ENCODE measurements at regions not wholly inside any gene's neighbourhood (a gene's known extent, or its start where the extent isn't known, plus 50 kb on each side); places are given as distances from the start of the nearest gene placed in this dataset.

GRCh38 chr1:198867182-198867581 is 228.3 kb downstream of the PTPRC start:
- Mint-ChIP-seq H3K4me1 (ENCODE audit: unreplicated experiment) (peaks cover 28% of the 10 kb centered on the region), H3K27me3 (ENCODE audit: unreplicated experiment) (no peaks in the 10 kb centered on the region), H3K9me3 (ENCODE audit: unreplicated experiment) (no peaks in the 10 kb centered on the region), H3K27ac (ENCODE audit: unreplicated experiment) (no peak overlapping the region), H3K4me3 (ENCODE audit: unreplicated experiment) (no peak overlapping the region), H3K36me3 (ENCODE audit: unreplicated experiment) (peaks cover 34% of the 10 kb centered on the region)
- TF ChIP-seq CTCF (IDR thresholded peaks at IDR 0.05), result no peak
- DNase-seq (ENCODE audit: extremely low spot score, unreplicated experiment), result no peak

GRCh38 chr1:198873696-198874230 is 234.9 kb downstream of the PTPRC start:
- Mint-ChIP-seq H3K4me1 (ENCODE audit: unreplicated experiment) (peaks cover 30% of the 10 kb centered on the region), H3K4me3 (ENCODE audit: unreplicated experiment) (no peak overlapping the region), H3K36me3 (ENCODE audit: unreplicated experiment) (peaks cover 49% of the 10 kb centered on the region), H3K27me3 (ENCODE audit: unreplicated experiment) (no peaks in the 10 kb centered on the region), H3K27ac (ENCODE audit: unreplicated experiment) (no peak overlapping the region), H3K9me3 (ENCODE audit: unreplicated experiment) (no peaks in the 10 kb centered on the region)
- DNase-seq (ENCODE audit: extremely low spot score, unreplicated experiment), result no peak
- no peak for TF ChIP-seq CTCF (IDR thresholded peaks at IDR 0.05)

GRCh38 chr1:198876371-198876871 is 237.6 kb downstream of the PTPRC start:
- TF ChIP-seq CTCF (IDR thresholded peaks at IDR 0.05), result peak; percentile 14
- H3K9me3 Mint-ChIP-seq (ENCODE audit: unreplicated experiment), result no peaks in the 10 kb centered on the region
- peaks cover 52% of the 10 kb centered on the region for H3K36me3 Mint-ChIP-seq (ENCODE audit: unreplicated experiment)
- peaks cover 45% of the 10 kb centered on the region for H3K4me1 Mint-ChIP-seq (ENCODE audit: unreplicated experiment)
- H3K27me3 Mint-ChIP-seq (ENCODE audit: unreplicated experiment), result no peaks in the 10 kb centered on the region
- H3K4me3 Mint-ChIP-seq (ENCODE audit: unreplicated experiment), result no peak overlapping the region
- no peak for DNase-seq (ENCODE audit: extremely low spot score, unreplicated experiment)
- H3K27ac Mint-ChIP-seq (ENCODE audit: unreplicated experiment), result peak overlapping the region; percentile 80

GRCh38 chr1:198878566-198878965 is 239.7 kb downstream of the PTPRC start:
- H3K36me3 Mint-ChIP-seq (ENCODE audit: unreplicated experiment), result peaks cover 37% of the 10 kb centered on the region
- H3K27me3 Mint-ChIP-seq (ENCODE audit: unreplicated experiment), result no peaks in the 10 kb centered on the region
- H3K9me3 Mint-ChIP-seq (ENCODE audit: unreplicated experiment), result no peaks in the 10 kb centered on the region
- TF ChIP-seq CTCF (IDR thresholded peaks at IDR 0.05), result no peak
- peak overlapping the region; percentile 82 for H3K27ac Mint-ChIP-seq (ENCODE audit: unreplicated experiment)
- no peak for DNase-seq (ENCODE audit: extremely low spot score, unreplicated experiment)
- no peak overlapping the region for H3K4me3 Mint-ChIP-seq (ENCODE audit: unreplicated experiment)
- H3K4me1 Mint-ChIP-seq (ENCODE audit: unreplicated experiment), result peaks cover 55% of the 10 kb centered on the region

GRCh38 chr1:198879711-198880306 is 241.0 kb downstream of the PTPRC start:
- TF ChIP-seq CTCF (IDR thresholded peaks at IDR 0.05), result no peak
- Mint-ChIP-seq H3K4me3 (ENCODE audit: unreplicated experiment) (no peak overlapping the region), H3K9me3 (ENCODE audit: unreplicated experiment) (no peaks in the 10 kb centered on the region), H3K4me1 (ENCODE audit: unreplicated experiment) (peaks cover 54% of the 10 kb centered on the region), H3K27ac (ENCODE audit: unreplicated experiment) (peak overlapping the region; percentile 82), H3K27me3 (ENCODE audit: unreplicated experiment) (no peaks in the 10 kb centered on the region), H3K36me3 (ENCODE audit: unreplicated experiment) (peaks cover 34% of the 10 kb centered on the region)
- no peak for DNase-seq (ENCODE audit: extremely low spot score, unreplicated experiment)
